ENCODE measurements at regions not wholly inside any gene's neighbourhood (a gene's known extent, or its start where the extent isn't known, plus 50 kb on each side); places are given as distances from the start of the nearest gene placed in this dataset.

DNA sequence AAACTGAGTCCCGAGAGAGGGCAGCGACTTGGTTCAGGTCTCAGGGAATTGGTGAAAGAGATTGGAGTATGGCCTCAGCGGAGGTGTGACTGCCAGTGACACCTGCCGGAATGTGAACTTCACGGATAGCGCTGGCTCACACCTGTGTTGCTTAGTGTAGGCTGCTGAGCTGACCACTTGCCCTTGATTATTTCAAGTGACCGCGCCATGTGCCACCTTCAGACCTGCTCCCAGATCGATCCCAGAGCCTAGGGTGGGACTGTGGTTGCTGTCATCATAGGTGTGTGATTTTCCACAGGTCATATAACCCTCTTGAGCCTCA, 134.8 kb downstream of the GLI2 start:
- in situ Hi-C loops (cut with HindIII; ENCODE audit: low pct_unique_long_range_greater_than_20kb, low sequenced_read_pairs), result no loop called here
- no peak for DNase-seq (ENCODE audit: low read depth)

- in situ Hi-C loops (cut with HindIII; ENCODE audit: low pct_unique_long_range_greater_than_20kb, low sequenced_read_pairs), result no loop called here
- DNase-seq (ENCODE audit: low read depth), result no peak
Measured at GRCh38 chr2:120871016-120871635, 135.5 kb downstream of the GLI2 start.

DNA sequence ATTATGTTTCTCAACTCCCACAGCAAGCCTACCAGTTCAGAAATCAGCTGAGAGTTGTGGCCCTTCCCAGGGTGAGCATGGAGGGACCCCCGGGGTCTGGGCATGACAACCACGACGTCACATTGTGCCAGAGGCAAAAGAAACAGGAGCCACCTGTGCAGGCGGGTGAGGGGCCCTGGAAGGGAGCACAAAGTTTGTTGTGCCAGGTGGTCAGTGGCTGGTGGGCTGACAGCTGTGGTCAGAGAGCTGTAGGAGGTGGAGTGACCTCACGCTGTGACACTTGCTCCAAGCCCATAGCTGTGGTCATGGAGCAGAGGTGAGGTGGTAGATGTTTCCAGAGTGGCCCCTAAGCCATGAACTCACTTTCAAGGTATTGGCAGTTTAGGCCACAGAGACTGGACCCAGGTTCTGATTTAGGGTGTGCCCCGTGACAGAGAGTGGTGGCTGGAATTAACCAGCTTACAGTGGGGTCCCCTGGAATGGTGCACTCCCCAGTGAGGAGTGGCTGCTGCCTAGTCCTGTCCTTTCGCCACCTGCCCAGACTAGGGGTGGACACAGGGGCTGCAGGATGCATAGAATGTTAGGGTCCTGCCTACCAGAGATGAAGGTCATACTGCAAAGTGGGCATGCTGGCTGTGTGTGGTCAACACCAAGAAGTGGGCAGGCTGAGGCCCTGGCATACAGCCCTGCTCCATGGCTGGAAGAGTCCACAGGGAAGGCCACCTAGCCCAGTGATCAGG, 136.4 kb downstream of the GLI2 start:
- DNase-seq (ENCODE audit: low read depth), result no peak
- in situ Hi-C loops (cut with HindIII; ENCODE audit: low pct_unique_long_range_greater_than_20kb, low sequenced_read_pairs), result no loop called here

DNA sequence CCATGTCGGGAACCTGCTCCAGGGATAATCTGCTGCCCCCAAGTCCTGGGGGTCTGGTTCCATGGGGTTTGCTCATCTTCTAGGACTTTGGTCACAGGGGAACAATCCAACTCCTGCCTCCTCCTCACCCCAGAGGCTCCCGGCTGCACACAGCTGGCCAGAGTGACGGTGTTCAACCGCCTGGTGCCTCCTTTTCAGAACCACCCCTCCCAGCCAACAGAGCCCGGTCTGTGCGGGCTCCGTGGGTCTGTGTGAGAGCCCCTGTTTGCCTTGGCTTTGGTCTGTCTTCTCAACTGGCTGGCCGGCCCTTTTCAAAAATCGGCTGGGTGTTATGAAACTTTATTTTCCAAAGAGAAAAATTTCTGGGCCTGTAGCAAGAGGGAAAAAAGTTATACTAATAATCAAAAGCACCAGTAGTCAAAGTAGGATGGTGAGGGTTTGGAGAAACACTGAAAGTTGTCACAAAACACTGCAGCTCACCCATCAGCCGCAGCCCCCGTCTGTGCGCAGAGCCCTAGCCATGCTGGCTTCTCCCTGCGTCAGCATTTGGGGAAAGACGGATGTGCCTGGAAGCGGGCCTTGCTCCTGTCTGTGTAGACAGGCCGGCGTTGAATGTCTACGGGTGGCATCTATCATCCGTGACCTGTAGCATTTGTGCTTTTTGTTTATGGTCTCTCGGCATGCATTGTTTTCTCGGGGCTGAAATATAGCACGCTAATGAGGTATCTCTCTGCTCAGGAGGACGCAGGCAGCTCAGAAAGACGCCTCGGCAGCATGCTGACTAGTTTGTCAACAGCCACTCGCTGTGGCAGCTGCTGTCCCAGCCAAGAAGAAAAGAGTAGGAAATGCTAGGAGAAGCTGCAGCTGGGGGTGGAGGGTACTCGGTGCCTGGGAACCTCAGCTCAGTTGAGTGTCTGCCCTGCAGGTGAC, 138.6 kb downstream of the GLI2 start:
- no peak for DNase-seq (ENCODE audit: low read depth)
- in situ Hi-C loops (cut with HindIII; ENCODE audit: low pct_unique_long_range_greater_than_20kb, low sequenced_read_pairs), result no loop called here

DNA sequence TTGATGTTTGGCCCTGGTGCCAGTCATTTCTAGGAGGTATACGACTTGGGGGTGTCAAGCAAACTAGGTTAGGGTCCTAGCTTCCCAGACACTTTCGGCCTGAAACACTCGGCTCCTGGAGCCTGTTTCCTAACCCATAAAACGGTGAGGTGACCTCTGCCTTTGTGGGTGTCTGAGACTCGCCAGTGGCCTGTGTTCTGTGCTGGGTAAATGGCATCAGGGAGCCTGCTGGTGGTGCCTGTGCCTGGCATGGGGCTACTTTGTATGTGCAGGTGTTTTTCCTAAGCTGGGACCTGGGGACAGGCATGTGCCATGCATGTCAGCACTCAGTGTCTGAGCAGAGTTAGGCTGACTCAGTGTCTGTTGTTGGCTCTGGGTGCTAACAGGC, 139.2 kb downstream of the GLI2 start:
- DNase-seq (ENCODE audit: low read depth), result no peak
- in situ Hi-C loops (cut with HindIII; ENCODE audit: low pct_unique_long_range_greater_than_20kb, low sequenced_read_pairs), result no loop called here

DNA sequence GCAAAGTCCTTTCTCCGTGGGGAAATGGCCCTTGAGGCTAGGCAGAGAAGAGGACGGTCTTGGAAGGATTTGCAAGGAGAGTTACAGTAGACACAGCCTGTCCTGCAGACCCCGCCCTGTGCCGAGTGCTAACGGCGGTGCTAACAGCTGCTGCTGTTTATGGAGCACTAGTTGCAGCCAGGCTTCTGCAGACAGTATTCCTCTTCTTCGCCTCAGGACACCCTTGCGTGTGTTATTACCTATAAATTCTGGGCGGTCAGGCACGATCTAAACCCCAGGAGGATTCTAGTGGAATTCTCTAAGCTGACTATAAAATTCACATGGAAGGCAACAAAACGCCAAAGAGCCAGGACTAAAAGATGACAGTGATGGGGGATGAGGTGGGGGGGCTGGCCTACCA, 139.8 kb downstream of the GLI2 start:
- no peak for DNase-seq (ENCODE audit: low read depth)

GRCh38 chr2:120876526-120877280, 141.0 kb downstream of the GLI2 start:
- no peak for DNase-seq (ENCODE audit: low read depth)
- in situ Hi-C loops (cut with HindIII; ENCODE audit: low pct_unique_long_range_greater_than_20kb, low sequenced_read_pairs), result no loop called here

More for the DNA sequence above, 139.8 kb downstream of the GLI2 start:
- in situ Hi-C loops (cut with HindIII; ENCODE audit: low pct_unique_long_range_greater_than_20kb, low sequenced_read_pairs), result no loop called here

GRCh38 chr2:120877409-120877808, 141.7 kb downstream of the GLI2 start:
- in situ Hi-C loops (cut with HindIII; ENCODE audit: low pct_unique_long_range_greater_than_20kb, low sequenced_read_pairs), result no loop called here
- DNase-seq (ENCODE audit: low read depth), result no peak

DNA sequence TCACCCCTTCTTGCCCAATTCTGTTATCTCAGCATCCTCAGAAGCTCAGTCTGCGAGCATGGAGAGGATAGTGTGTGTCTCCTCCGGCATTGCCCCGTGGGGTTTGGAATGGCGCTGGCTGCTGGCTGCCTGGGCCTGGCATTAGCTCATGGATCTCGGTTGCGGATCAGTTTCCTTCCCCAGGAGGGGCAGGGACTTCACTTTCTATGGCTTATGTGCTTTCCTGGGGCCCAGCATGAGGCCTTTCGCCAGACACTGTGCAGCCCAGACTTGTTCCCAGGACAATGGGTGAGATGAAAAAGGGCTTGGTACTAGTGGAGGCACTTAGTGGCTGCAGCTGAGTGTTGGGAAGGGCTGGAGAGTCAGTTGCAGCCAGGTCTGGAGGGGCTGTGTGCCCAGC, 143.3 kb downstream of the GLI2 start:
- in situ Hi-C loops (cut with HindIII; ENCODE audit: low pct_unique_long_range_greater_than_20kb, low sequenced_read_pairs), result no loop called here
- no peak for DNase-seq (ENCODE audit: low read depth)

DNA sequence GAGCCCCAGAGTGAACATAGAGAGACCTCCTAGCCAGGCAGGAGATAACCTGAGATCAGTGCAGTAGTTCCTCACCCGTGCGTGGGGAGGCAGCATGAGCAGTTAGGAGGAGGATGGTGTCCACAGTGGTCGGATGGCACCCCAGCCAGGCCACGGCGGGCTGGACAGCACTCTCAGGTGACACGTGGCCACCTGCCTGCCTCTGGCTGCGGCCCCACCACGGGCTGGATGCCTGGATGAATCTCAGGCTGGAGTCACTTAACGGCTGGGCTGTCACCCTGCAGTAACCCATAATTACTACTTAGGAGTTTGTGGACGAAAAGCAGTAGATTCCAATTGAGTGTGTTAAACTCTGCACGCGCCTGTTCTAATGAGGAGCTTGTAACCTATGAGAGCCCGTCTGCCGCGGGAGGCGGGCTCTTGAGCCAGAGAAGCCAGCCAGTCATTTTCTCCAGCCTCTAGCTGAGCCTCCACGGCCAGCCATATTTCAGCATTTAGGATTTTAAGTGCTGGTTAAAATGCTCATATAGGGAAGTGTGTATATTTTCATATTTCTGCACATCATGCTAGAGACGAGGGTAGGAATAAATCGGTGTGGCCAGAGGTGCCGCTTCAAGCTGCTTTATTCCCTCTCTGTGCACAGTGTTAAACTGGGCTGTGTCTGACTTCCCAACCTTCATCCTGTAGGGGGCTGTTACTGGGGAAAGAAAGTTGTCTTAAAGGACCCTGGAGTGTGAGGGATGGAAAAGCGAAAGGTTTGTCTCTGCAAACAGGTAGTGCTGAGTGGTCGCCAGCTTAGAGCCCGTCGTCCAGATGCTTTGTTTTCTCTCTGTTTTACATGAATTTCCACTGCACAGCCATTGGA, 144.0 kb downstream of the GLI2 start:
- in situ Hi-C loops (cut with HindIII; ENCODE audit: low pct_unique_long_range_greater_than_20kb, low sequenced_read_pairs), result no loop called here

GRCh38 chr2:120880381-120880780, 144.7 kb downstream of the GLI2 start:
- no peak for DNase-seq (ENCODE audit: low read depth)
- in situ Hi-C loops (cut with HindIII; ENCODE audit: low pct_unique_long_range_greater_than_20kb, low sequenced_read_pairs), result no loop called here

More for the DNA sequence above, 144.0 kb downstream of the GLI2 start:
- DNase-seq (ENCODE audit: low read depth), result no peak

DNA sequence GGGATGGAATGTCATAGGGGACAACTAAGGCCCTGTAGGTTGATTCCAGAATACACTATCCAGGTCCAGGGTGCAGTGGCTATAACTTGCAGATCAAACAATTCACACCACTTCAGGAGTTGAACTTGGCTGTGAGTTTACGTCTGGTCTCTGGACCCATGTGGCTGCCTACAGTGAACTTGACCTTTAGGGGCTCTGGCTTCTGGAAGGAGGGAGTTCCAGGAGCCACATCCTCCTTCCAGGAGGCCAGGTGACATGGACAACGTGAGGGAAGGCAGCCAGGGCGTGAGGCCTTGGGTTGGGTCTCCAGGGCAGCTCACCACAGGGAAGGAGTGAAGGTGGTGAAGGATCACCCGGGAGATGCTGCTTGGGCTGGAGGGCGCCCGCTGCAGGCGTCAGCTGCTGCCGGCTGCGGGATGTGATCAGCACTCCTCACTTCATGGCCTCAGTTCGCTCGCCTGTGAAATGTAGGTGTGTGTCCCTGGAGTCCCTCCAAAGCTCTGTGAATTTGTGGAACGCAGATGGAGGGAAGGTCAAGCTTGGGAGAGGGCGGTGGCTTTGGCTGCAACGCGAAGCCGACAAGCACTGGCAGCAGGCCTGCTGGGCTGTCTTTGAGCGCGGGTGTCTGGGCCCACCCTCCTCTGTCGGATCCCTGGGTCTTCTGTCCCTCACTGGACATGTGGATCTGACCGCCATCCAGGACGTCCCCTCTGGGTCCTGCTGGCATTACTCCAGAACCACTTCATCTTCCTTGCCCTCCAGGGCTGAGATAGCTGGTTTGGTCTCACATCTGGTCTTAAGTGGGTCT, 146.5 kb downstream of the GLI2 start:
- DNase-seq (ENCODE audit: low read depth), result no peak
- in situ Hi-C loops (cut with HindIII; ENCODE audit: low pct_unique_long_range_greater_than_20kb, low sequenced_read_pairs), result no loop called here

DNA sequence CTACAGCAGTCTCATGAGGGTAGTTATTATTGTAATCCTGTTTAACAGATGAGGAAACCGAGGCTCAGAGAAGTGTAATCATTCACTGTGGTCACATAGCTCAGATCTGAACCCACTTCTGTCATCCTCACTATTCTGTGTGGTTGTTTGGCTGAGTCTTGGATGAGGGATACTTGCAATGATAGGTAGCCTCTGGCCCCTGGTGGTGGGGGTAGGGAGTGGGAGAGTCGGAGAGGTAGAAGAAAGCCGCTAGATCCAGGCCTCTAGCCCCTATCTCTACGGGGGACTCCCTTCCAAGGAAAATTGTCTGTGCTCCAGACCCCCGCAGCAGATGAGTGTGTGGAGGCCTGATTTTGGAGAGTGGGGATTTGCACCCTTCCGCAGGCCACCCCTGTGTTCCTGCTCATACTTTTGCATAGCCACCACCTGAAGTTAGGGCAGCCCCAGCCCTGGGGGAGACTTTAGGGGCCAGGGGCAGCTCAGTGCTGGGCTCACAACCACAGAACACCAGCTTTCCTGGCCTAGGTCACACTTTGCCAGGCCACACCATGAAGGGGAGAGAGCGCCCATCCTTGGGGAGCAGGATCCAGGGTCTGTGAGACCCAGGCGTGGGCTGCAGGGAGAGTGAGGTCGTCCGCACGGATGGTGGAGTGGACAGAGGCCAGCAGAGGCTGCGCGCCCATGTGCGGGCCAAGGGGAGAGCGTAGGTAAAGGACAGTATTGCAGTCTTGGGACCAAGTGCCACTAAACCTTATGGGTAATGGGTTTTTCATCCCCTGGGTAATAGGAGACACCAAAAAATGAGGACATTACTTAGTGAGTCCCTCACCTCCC, 148.2 kb downstream of the GLI2 start:
- in situ Hi-C loops (cut with HindIII; ENCODE audit: low pct_unique_long_range_greater_than_20kb, low sequenced_read_pairs), result no loop called here
- DNase-seq (ENCODE audit: low read depth), result no peak

DNA sequence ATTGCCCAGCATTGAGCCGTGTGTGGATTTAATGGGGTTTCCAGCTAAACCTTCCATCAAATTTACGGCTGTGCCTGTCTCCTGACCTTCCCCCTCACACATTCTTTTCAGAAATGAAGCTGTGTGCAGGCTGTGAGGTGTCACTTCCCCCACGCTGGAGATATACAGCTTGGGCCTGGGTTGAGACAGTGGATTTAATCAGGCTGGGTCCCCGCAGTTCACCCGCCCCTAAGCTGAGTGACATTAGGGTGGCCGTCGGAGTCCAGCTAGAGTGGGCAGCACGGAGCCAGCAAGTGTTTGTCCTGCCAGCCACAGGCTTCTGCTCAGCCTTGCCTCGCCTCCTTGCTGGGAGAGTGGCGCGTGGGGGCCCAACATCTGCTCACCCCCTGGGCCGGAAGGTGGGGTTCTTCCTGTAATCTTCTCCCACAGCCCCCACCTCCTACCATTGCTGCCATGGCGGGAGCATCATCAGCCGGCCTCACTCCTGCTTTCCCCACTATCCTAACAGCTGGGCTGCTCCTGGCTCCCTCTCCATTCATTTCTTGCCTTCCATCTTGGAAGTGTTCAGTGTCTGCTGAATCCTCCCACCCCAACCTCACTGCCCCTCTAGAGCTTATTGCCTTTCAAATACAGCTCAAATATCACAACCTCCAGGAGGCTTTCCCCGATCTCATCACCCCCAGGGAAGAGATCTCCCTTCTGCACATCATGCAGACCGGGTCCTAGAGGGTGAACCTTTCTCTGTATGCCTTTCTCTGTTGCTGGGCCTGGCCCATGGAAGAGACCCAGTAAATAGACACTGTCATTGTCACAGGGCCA, 149.0 kb downstream of the GLI2 start:
- no peak for DNase-seq (ENCODE audit: low read depth)
- in situ Hi-C loops (cut with HindIII; ENCODE audit: low pct_unique_long_range_greater_than_20kb, low sequenced_read_pairs), result no loop called here

- in situ Hi-C loops (cut with HindIII; ENCODE audit: low pct_unique_long_range_greater_than_20kb, low sequenced_read_pairs), result no loop called here
Measured at GRCh38 chr2:120885321-120885720, 149.7 kb downstream of the GLI2 start.

More at GRCh38 chr2:120885321-120885720, 149.7 kb downstream of the GLI2 start:
- no peak for DNase-seq (ENCODE audit: low read depth)
